GM12892 (cell line): ENCODE measurements at regions not wholly inside any gene's neighbourhood (a gene's known extent, or its start where the extent isn't known, plus 50 kb on each side); places are given as distances from the start of the nearest gene placed in this dataset.

ENCODE experiments used
- DNase-seq: peaks from one replicate; pipeline ENCODE4 v3.0.0; 2011; ENCODE audit not compliant: insufficient read length
- FAIRE-seq: peaks from 2 replicates; lab custom pipeline; 2011; peaks lifted over from hg19 to GRCh38; lab: Jason Lieb, UNC
- POLR2A ChIP-seq: IDR thresholded peaks from 2 replicates; pipeline ENCODE4 v1.6.1; 2011; ENCODE audit warnings: low read depth, low read length, control low read depth
- POLR2AphosphoS5 ChIP-seq: IDR thresholded peaks from 2 replicates; pipeline ENCODE4 v1.6.1; 2011; ENCODE audit warnings: low read depth, low read length, control low read depth
- TAF1 ChIP-seq: IDR thresholded peaks from 2 replicates; pipeline ENCODE4 v1.6.1; 2011; ENCODE audit warnings: low read depth, mild to moderate bottlenecking, control low read depth, low read length, borderline replicate concordance

- no peak for FAIRE-seq
- no peak for TF ChIP-seq POLR2A
- TF ChIP-seq TAF1, result no peak
- TF ChIP-seq POLR2AphosphoS5, result no peak
- DNase-seq, result no peak
These were observed 678.6 kb upstream of the CITED2 start for GRCh38 chr6:140052736-140053729.

GRCh38 chr6:140051521-140052512, 677.4 kb upstream of the CITED2 start:
- TF ChIP-seq TAF1, result no peak
- no peak for TF ChIP-seq POLR2A
- no peak for TF ChIP-seq POLR2AphosphoS5
- FAIRE-seq (no peak), DNase-seq (no peak)

- no peak for TF ChIP-seq POLR2A
- TF ChIP-seq TAF1, result no peak
- FAIRE-seq (no peak), DNase-seq (no peak)
These were observed 675.9 kb upstream of the CITED2 start for GRCh38 chr6:140050101-140050995.

GRCh38 chr6:140049251-140049650, 674.8 kb upstream of the CITED2 start:
- no peak for FAIRE-seq
- DNase-seq, result no peak
- TF ChIP-seq POLR2AphosphoS5 (no peak), POLR2A (no peak), TAF1 (no peak)

- no peak for TF ChIP-seq POLR2AphosphoS5
- TF ChIP-seq TAF1, result no peak
- TF ChIP-seq POLR2A, result no peak
- no peak for FAIRE-seq
- no peak for DNase-seq
These were observed 673.8 kb upstream of the CITED2 start for GRCh38 chr6:140048202-140048790.

- TF ChIP-seq TAF1 (no peak), POLR2A (no peak), POLR2AphosphoS5 (no peak)
- FAIRE-seq (no peak), DNase-seq (no peak)
These were observed 672.9 kb upstream of the CITED2 start for GRCh38 chr6:140047321-140047720.

GRCh38 chr6:140046016-140046632, 671.7 kb upstream of the CITED2 start:
- no peak for DNase-seq
- TF ChIP-seq POLR2AphosphoS5 (no peak), TAF1 (no peak), POLR2A (no peak)
- no peak for FAIRE-seq

GRCh38 chr6:140045116-140045515, 670.7 kb upstream of the CITED2 start:
- no peak for FAIRE-seq
- no peak for TF ChIP-seq POLR2AphosphoS5
- no peak for TF ChIP-seq TAF1
- no peak for TF ChIP-seq POLR2A

GRCh38 chr6:140044626-140045025, 670.2 kb upstream of the CITED2 start:
- DNase-seq (no peak), FAIRE-seq (no peak)
- TF ChIP-seq TAF1 (no peak), POLR2AphosphoS5 (no peak), POLR2A (no peak)

More at GRCh38 chr6:140045116-140045515, 670.7 kb upstream of the CITED2 start:
- DNase-seq, result no peak
